ENCODE measurements at regions not wholly inside any gene's neighbourhood (a gene's known extent, or its start where the extent isn't known, plus 50 kb on each side); places are given as distances from the start of the nearest gene placed in this dataset.

GRCh38 chr3:147122350-147122749, 284.0 kb downstream of the ZIC4 start:
- TF ChIP-seq BHLHE40 (IDR thresholded peaks at IDR 0.05; ENCODE audit: borderline replicate concordance) (no peak), SP1 (IDR thresholded peaks at IDR 0.05) (no peak), ARNT (IDR thresholded peaks at IDR 0.05) (no peak), SUZ12 (IDR thresholded peaks at IDR 0.05) (no peak), CTBP1 (IDR thresholded peaks at IDR 0.05; ENCODE audit: borderline replicate concordance) (no peak), ELF4 (IDR thresholded peaks at IDR 0.05) (no peak), FOXK2 (IDR thresholded peaks at IDR 0.05) (no peak), TARDBP (IDR thresholded peaks at IDR 0.05) (no peak)

All from HEK293T (cell line).